HepG2 (cell line): ENCODE measurements at regions not wholly inside any gene's neighbourhood (a gene's known extent, or its start where the extent isn't known, plus 50 kb on each side); places are given as distances from the start of the nearest gene placed in this dataset.

Experiments used
- ATAC-seq: fragments of 200-7000 bp; cut with Tn5 transposase; 3 replicates; pipeline ENCODE4 v1.9.1; 2020; ENCODE audit warnings: mild to moderate bottlenecking, moderate library complexity
- BruUV-seq: library from RNA; stranded (reverse); fragments of 400-500 nt; replicated peaks from 2 replicates; lab custom pipeline; 2021; lab: Mats Ljungman, UMichigan
- CTCF ChIA-PET: fragments of 300-600 bp; formaldehyde crosslinking; extraction: SDS; loops from one replicate; lab custom pipeline; 2021; ENCODE audit warnings: low total read pairs, inconsistent platforms, low intra/inter-chr PET ratio; lab: Yijun Ruan, JAX
- POLR2A ChIA-PET: fragments of 350-600 bp; sonication (Branson Sonifier 250); formaldehyde crosslinking; loops from one replicate; lab custom pipeline; 2020; ENCODE audit warnings: antibody characterized with exemption, inconsistent platforms; lab: Yijun Ruan, JAX
- DNase-seq: peaks from one replicate; pipeline ENCODE4 v3.0.0-alpha.2; 2015; ENCODE audit warnings: low spot score
- FAIRE-seq: peaks from 3 replicates; lab custom pipeline; 2011; peaks lifted over from hg19 to GRCh38; lab: Jason Lieb, UNC
- H2AFZ ChIP-seq: one replicate; pipeline ENCODE4 v1.6.1; 2011; ENCODE audit warnings: low read length, inconsistent platforms
- H3K27ac ChIP-seq: fragments of 300-600 bp; 3 replicates; pipeline ENCODE4 v1.8.0; 2011; ENCODE audit warnings: mixed run types, mild to moderate bottlenecking, mixed read lengths, low read length, inconsistent platforms; ENCODE audit not compliant: insufficient read depth; ENCODE audit errors: extremely low read length
- H3K27me3 ChIP-seq, 2 experiments: fragments of 200-600 bp in 1 of 2; 2 replicates in 1 of 2; 3 replicates in 1 of 2; pipeline versions ENCODE4 v1.6.0 to v1.8.0; 2011; ENCODE audit warnings: low read length in 2 of 2, mild to moderate bottlenecking in 2 of 2, moderate library complexity in 2 of 2, inconsistent platforms in 1 of 2; ENCODE audit not compliant: insufficient read depth in 2 of 2, control insufficient read depth in 1 of 2
- H3K36me3 ChIP-seq, 2 experiments: fragments of 200-600 bp in 1 of 2; replicated peaks in 1 of 2; 2 replicates in 1 of 2; 3 replicates in 1 of 2; pipeline versions ENCODE4 v1.5.1 to v1.8.0; 2011; ENCODE audit warnings: low read length in 2 of 2, inconsistent platforms in 1 of 2; ENCODE audit not compliant: insufficient read depth in 2 of 2, control insufficient read depth in 1 of 2
- H3K4me1 ChIP-seq: 2 replicates; pipeline ENCODE4 v1.5.1; 2012; ENCODE audit warnings: low read length, inconsistent platforms; ENCODE audit not compliant: insufficient read depth
- H3K4me2 ChIP-seq: 2 replicates; pipeline ENCODE4 v1.6.0; 2011; ENCODE audit warnings: low read depth, low read length, inconsistent platforms
- H3K4me3 ChIP-seq, 3 experiments: fragments of 200-600 bp in 1 of 3; sonication (generic), shearing (Covaris generic) in 1 of 3; replicated peaks in 1 of 3; 2 replicates each; pipeline ENCODE4 v1.5.1; 2011 to 2016; ENCODE audit warnings: low read length in 3 of 3, inconsistent platforms in 2 of 3, low read depth in 2 of 3, mild to moderate bottlenecking in 2 of 3, control low read depth in 1 of 3, mixed read lengths in 1 of 3; ENCODE audit not compliant: insufficient read depth in 1 of 3
- H3K79me2 ChIP-seq: one replicate; pipeline ENCODE4 v1.6.1; 2011; ENCODE audit warnings: low read length, inconsistent platforms; ENCODE audit not compliant: insufficient read depth
- H3K9ac ChIP-seq: 2 replicates; pipeline ENCODE4 v1.6.0; 2011; ENCODE audit warnings: mild to moderate bottlenecking, low read depth, low read length, inconsistent platforms; ENCODE audit not compliant: insufficient read depth
- H3K9me3 ChIP-seq: 2 replicates; pipeline ENCODE4 v1.5.1; 2012; ENCODE audit warnings: mild to moderate bottlenecking, low read length
- H4K20me1 ChIP-seq: 2 replicates; pipeline ENCODE4 v1.6.0; 2011; ENCODE audit warnings: inconsistent platforms, mild to moderate bottlenecking, low read length, moderate library complexity; ENCODE audit not compliant: insufficient read depth
- ATF5 ChIP-seq: sonication (generic); formaldehyde crosslinking; IDR thresholded peaks from 2 replicates; pipeline ENCODE4 v1.4.0; 2020; ENCODE audit warnings: mild to moderate bottlenecking, low read depth, missing genetic modification reagents
- CERS6 ChIP-seq: sonication (generic); formaldehyde crosslinking; IDR thresholded peaks from 2 replicates; pipeline ENCODE4 v1.5.0; 2020; ENCODE audit warnings: missing genetic modification reagents
- DZIP1 ChIP-seq: sonication (generic); formaldehyde crosslinking; IDR thresholded peaks from 2 replicates; pipeline ENCODE4 v1.5.0; 2020; ENCODE audit warnings: mild to moderate bottlenecking, missing genetic modification reagents
- FLYWCH1 ChIP-seq: sonication (generic); formaldehyde crosslinking; IDR thresholded peaks from 2 replicates; pipeline ENCODE4 v1.8.1; 2023; ENCODE audit warnings: mild to moderate bottlenecking, missing genetic modification reagents
- JDP2 ChIP-seq: sonication (generic); formaldehyde crosslinking; IDR thresholded peaks from 2 replicates; pipeline ENCODE4 v1.8.1; 2022; ENCODE audit warnings: missing genetic modification reagents, borderline replicate concordance
- JUND ChIP-seq: sonication (generic); formaldehyde crosslinking; IDR thresholded peaks from 2 replicates; pipeline ENCODE4 v1.8.0; 2022; ENCODE audit warnings: mild to moderate bottlenecking, missing genetic modification reagents
- KAT8 ChIP-seq: IDR thresholded peaks from 2 replicates; pipeline ENCODE4 v1.6.1; 2016; ENCODE audit warnings: missing genetic modification reagents, missing compliant biosample characterization
- PRDM10 ChIP-seq: sonication (generic); formaldehyde crosslinking; IDR thresholded peaks from 2 replicates; pipeline ENCODE4 v1.4.0; 2020; ENCODE audit warnings: low read depth, missing genetic modification reagents
- SCMH1 ChIP-seq: sonication (generic); formaldehyde crosslinking; IDR thresholded peaks from 2 replicates; pipeline ENCODE4 v1.9.0; 2021; ENCODE audit warnings: missing genetic modification reagents, mild to moderate bottlenecking, borderline replicate concordance
- SP4 ChIP-seq: sonication (generic); formaldehyde crosslinking; IDR thresholded peaks from 2 replicates; pipeline ENCODE4 v1.8.1; 2023; ENCODE audit warnings: mild to moderate bottlenecking, missing genetic modification reagents
- TARDBP ChIP-seq: sonication (generic); formaldehyde crosslinking; IDR thresholded peaks from 2 replicates; pipeline ENCODE4 v1.8.0; 2022; ENCODE audit warnings: mild to moderate bottlenecking, missing genetic modification reagents
- U2AF1 ChIP-seq: fragments of 200-400 bp; formaldehyde crosslinking; optimal IDR thresholded peaks from 2 replicates; pipeline ENCODE3; 2017; ENCODE audit warnings: mild to moderate bottlenecking, low read depth, low read length
- USF2 ChIP-seq, 2 experiments: sonication (generic) in 1 of 2; formaldehyde crosslinking in 1 of 2; IDR thresholded peaks; 2 replicates each; pipeline versions ENCODE4 v1.5.1 to v1.6.1; 2011 to 2020; ENCODE audit warnings: borderline replicate concordance in 1 of 2, low read depth in 1 of 2, low read length in 1 of 2, mild to moderate bottlenecking in 1 of 2, missing genetic modification reagents in 1 of 2, moderate library complexity in 1 of 2
- ZNF605 ChIP-seq: sonication (generic); formaldehyde crosslinking; IDR thresholded peaks from 2 replicates; pipeline ENCODE4 v1.8.0; 2022; ENCODE audit warnings: mild to moderate bottlenecking, missing genetic modification reagents
- ZNF878 ChIP-seq: sonication (generic); formaldehyde crosslinking; IDR thresholded peaks from 2 replicates; pipeline ENCODE4 v1.8.1; 2023; ENCODE audit warnings: mild to moderate bottlenecking, missing genetic modification reagents, moderate library complexity
- WGBS: methylation state at CpG from one replicate; pipeline ENCODE4 v1.1.6; 2017; ENCODE audit warnings: low lambda C conversion rate; 5-methylcytosine and 5-hydroxymethylcytosine counted together
- in situ Hi-C: cut with HindIII; loops from 2 replicates; pipeline ENCODE4 v1.10.0; 2017; ENCODE audit warnings: low pct_unique_long_range_greater_than_20kb; ENCODE audit not compliant: extremely low pct_ligation_motif_present
- intact Hi-C: fragments of 100-400 bp; cut with micrococcal nuclease; formaldehyde crosslinking; loops from one replicate; pipeline ENCODE4 v1.10.0; 2022; ENCODE audit not compliant: unreplicated experiment

- intact Hi-C loops: no loop called here
- H3K79me2 ChIP-seq: no peaks in the 10 kb centered on the region
- no TSS peak for BruUV-seq
- no peak overlapping the region for H3K4me2 ChIP-seq
- H3K4me1 ChIP-seq: no peaks in the 10 kb centered on the region
- no peaks in the 10 kb centered on the region for H3K36me3 ChIP-seq
- ChIA-PET POLR2A (no interaction called here), CTCF (no interaction called here)
- peaks cover 0 to 21% of the 10 kb centered on the region in 2 experiments; a peak in 2 of 5 replicates for H3K27me3 ChIP-seq
- H4K20me1 ChIP-seq: no peaks in the 10 kb centered on the region
- no peak overlapping the region for H3K27ac ChIP-seq
- no peak for DNase-seq
- H3K4me3 ChIP-seq: no peak overlapping the region
- no peak overlapping the region for H2AFZ ChIP-seq
- no peak for ATAC-seq
- FAIRE-seq: no peak
- no peaks in the 10 kb centered on the region for H3K9me3 ChIP-seq
- in situ Hi-C loops: no loop called here
- 8% methylated on average over 3 of the region's 3 CpGs for WGBS
- no peak overlapping the region for H3K9ac ChIP-seq
- TF ChIP-seq JDP2 (CRISPR knock-in tag): no peak
- TF ChIP-seq USF2 (IDR thresholded peaks at IDR 0.05; ENCODE audit: low read depth, low read length): no peak
- no peak for TF ChIP-seq USF2 (CRISPR knock-in tag; IDR thresholded peaks at IDR 0.05; ENCODE audit: borderline replicate concordance)
- TF ChIP-seq CERS6 (CRISPR knock-in tag): no peak
- no peak for TF ChIP-seq KAT8 (CRISPR knock-in tag)
- no peak for TF ChIP-seq ZNF605 (CRISPR knock-in tag)
- no peak for TF ChIP-seq SP4 (CRISPR knock-in tag)
- TF ChIP-seq ZNF878: no peak
- no peak for TF ChIP-seq TARDBP
- TF ChIP-seq JUND: no peak
- TF ChIP-seq DZIP1: no peak
- TF ChIP-seq PRDM10: no peak
- no peak for TF ChIP-seq U2AF1
- TF ChIP-seq SCMH1: no peak
- TF ChIP-seq FLYWCH1 (CRISPR knock-in tag): no peak
- TF ChIP-seq ATF5 (CRISPR knock-in tag): no peak
These were observed 103.6 kb upstream of the VPREB1 start for GRCh38 chr22:22141031-22141430.
